Osteocyte (in vitro differentiated cells): ENCODE measurements at regions not wholly inside any gene's neighbourhood (a gene's known extent, or its start where the extent isn't known, plus 50 kb on each side); places are given as distances from the start of the nearest gene placed in this dataset.

ENCODE experiments used
- DNase-seq: peaks from one replicate; pipeline ENCODE4 v3.0.0; 2021; ENCODE audit warnings: mixed read lengths; ENCODE audit not compliant: unreplicated experiment; ENCODE audit errors: extremely low spot score
- H3K27ac Mint-ChIP-seq: one replicate; pipeline ENCODE4 v1.8.0; 2021; ENCODE audit warnings: mild to moderate bottlenecking, mixed read lengths; ENCODE audit not compliant: unreplicated experiment
- H3K27me3 Mint-ChIP-seq: one replicate; pipeline ENCODE4 v1.8.0; 2021; ENCODE audit warnings: mixed read lengths; ENCODE audit not compliant: unreplicated experiment
- H3K36me3 Mint-ChIP-seq: one replicate; pipeline ENCODE4 v1.8.0; 2021; ENCODE audit warnings: mixed read lengths; ENCODE audit not compliant: unreplicated experiment
- H3K4me1 Mint-ChIP-seq: one replicate; pipeline ENCODE4 v1.8.0; 2021; ENCODE audit warnings: mixed read lengths; ENCODE audit not compliant: unreplicated experiment
- H3K4me3 Mint-ChIP-seq: one replicate; pipeline ENCODE4 v1.8.0; 2021; ENCODE audit warnings: mild to moderate bottlenecking, moderate library complexity, mixed read lengths; ENCODE audit not compliant: unreplicated experiment
- H3K9me3 Mint-ChIP-seq: one replicate; pipeline ENCODE4 v1.8.0; 2021; ENCODE audit warnings: mixed read lengths; ENCODE audit not compliant: unreplicated experiment
- TF ChIP-seq, protein P1 (sequence below): fragments of 200-600 bp; sonication (generic); IDR thresholded peaks from 2 replicates; pipeline ENCODE4 v1.5.0; 2021; ENCODE audit warnings: antibody characterized with exemption, mild to moderate bottlenecking, moderate library complexity

DNA sequence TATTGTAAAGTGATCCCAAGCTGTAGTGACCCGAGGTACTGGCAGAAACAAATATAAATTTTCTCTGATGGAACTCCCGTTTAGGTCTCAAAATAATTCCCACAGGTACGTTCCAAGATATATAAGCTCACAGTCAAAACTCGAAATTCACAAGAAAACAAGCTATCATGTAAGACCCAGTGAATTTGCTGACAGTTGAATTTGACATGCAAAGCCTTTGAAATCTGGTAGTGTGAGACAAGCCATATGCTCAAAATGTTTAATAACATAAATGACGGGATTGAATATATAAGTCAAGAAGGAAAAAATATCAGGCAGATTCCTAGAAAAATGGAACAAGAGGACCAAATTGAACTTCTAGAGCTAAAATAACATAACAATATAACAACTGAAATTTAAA lies 252.8 kb downstream of the TMA16 start:
- no peak overlapping the region for H3K4me3 Mint-ChIP-seq
- DNase-seq, result no peak
- H3K36me3 Mint-ChIP-seq, result no peaks in the 10 kb centered on the region
- no peaks in the 10 kb centered on the region for H3K9me3 Mint-ChIP-seq
- H3K27me3 Mint-ChIP-seq, result no peaks in the 10 kb centered on the region
- peaks cover 8% of the 10 kb centered on the region for H3K4me1 Mint-ChIP-seq
- TF ChIP-seq, protein P1, sequence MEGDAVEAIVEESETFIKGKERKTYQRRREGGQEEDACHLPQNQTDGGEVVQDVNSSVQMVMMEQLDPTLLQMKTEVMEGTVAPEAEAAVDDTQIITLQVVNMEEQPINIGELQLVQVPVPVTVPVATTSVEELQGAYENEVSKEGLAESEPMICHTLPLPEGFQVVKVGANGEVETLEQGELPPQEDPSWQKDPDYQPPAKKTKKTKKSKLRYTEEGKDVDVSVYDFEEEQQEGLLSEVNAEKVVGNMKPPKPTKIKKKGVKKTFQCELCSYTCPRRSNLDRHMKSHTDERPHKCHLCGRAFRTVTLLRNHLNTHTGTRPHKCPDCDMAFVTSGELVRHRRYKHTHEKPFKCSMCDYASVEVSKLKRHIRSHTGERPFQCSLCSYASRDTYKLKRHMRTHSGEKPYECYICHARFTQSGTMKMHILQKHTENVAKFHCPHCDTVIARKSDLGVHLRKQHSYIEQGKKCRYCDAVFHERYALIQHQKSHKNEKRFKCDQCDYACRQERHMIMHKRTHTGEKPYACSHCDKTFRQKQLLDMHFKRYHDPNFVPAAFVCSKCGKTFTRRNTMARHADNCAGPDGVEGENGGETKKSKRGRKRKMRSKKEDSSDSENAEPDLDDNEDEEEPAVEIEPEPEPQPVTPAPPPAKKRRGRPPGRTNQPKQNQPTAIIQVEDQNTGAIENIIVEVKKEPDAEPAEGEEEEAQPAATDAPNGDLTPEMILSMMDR, result no peak
- H3K27ac Mint-ChIP-seq, result no peak overlapping the region

DNA sequence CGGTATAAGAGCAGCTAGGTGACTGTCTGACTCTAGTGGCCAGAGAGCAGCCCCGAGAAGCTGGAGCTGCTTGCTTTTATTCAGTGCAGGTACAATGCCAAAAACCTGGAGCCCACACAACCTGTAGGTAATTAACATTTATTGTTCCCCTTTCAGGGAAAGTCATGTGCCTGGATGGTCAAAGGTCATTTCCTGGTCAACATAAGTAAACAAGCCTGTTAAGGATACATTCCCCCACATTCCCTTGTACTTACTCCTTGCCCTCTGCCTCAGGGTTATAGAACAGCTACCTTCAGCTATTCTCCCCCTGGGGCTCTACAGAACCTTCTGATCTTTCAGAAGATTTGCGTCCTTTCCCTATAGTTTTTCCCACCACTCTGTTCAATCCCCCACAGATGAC lies 253.4 kb downstream of the TMA16 start:
- Mint-ChIP-seq H3K9me3 (no peaks in the 10 kb centered on the region), H3K4me3 (no peak overlapping the region)
- no peak for DNase-seq

DNA sequence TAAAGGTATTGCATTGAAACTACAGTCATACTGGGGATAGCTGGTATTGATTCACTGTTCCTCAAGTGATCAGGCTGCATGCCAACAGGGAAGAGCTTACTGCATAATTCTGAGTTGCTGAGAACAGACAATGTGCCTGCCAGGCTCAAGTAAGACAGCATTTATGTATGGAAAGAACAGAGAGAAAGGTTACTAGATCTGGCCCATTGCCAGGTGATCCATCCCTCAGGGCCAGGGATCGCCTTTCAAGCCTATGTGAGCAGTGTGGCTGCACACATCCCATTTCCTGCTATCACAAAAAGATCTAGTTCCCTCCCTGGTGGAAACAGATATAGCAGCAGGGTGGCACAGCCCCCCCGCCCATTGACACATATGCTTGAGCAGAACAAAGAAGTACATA lies 254.0 kb downstream of the TMA16 start:
- DNase-seq, result no peak
- H3K4me3 Mint-ChIP-seq, result no peak overlapping the region
- H3K36me3 Mint-ChIP-seq, result no peaks in the 10 kb centered on the region
- peaks cover 8% of the 10 kb centered on the region for H3K4me1 Mint-ChIP-seq
- TF ChIP-seq, protein P1, result no peak
- no peaks in the 10 kb centered on the region for H3K27me3 Mint-ChIP-seq
- no peak overlapping the region for H3K27ac Mint-ChIP-seq
- H3K9me3 Mint-ChIP-seq, result no peaks in the 10 kb centered on the region

More for the DNA sequence above, 253.4 kb downstream of the TMA16 start:
- TF ChIP-seq, protein P1, result no peak
- Mint-ChIP-seq H3K4me1 (peaks cover 8% of the 10 kb centered on the region), H3K27ac (no peak overlapping the region), H3K27me3 (no peaks in the 10 kb centered on the region), H3K36me3 (no peaks in the 10 kb centered on the region)

DNA sequence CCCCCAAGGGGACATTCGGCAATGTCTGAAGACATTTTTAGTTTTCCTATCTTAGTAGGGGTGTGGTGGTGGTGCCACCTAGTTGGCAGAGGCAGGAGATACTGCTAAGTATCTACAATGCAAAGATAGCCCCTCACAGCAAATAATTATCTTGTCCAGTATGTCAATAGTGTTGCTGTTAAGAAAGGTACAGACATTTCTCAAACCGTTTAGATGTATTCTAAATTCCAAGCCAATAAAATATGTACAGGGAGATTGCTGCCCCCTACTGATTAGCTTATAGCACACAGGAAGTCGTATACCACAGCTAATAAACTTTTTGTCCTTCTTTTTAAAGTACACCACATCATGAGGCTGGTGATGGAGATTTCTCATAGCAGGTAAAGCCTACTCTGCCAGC lies 260.5 kb downstream of the TMA16 start:
- no peaks in the 10 kb centered on the region for H3K36me3 Mint-ChIP-seq
- no peaks in the 10 kb centered on the region for H3K4me1 Mint-ChIP-seq
- H3K4me3 Mint-ChIP-seq, result no peak overlapping the region
- TF ChIP-seq, protein P1, result peak; percentile 43
- H3K27me3 Mint-ChIP-seq, result peaks cover 1% of the 10 kb centered on the region
- no peaks in the 10 kb centered on the region for H3K9me3 Mint-ChIP-seq
- DNase-seq, result no peak
- no peak overlapping the region for H3K27ac Mint-ChIP-seq

GRCh38 chr4:163757219-163757618 lies 262.7 kb downstream of the TMA16 start:
- Mint-ChIP-seq H3K4me3 (no peak overlapping the region), H3K9me3 (no peaks in the 10 kb centered on the region), H3K27me3 (peaks cover 16% of the 10 kb centered on the region), H3K27ac (no peak overlapping the region), H3K4me1 (no peaks in the 10 kb centered on the region), H3K36me3 (no peaks in the 10 kb centered on the region)
- TF ChIP-seq, protein P1, result no peak
- DNase-seq, result no peak
